Ectodermal cell (in vitro differentiated cells): ENCODE measurements at regions not wholly inside any gene's neighbourhood (a gene's known extent, or its start where the extent isn't known, plus 50 kb on each side); places are given as distances from the start of the nearest gene placed in this dataset.

Source experiments
- H3K27ac ChIP-seq: 2 replicates; pipeline ENCODE4 v1.7.0; 2013; ENCODE audit warnings: mild to moderate bottlenecking, low read depth, low read length; ENCODE audit not compliant: insufficient read depth, poor library complexity, severe bottlenecking
- H3K27me3 ChIP-seq: 2 replicates; pipeline ENCODE4 v1.7.0; 2013; ENCODE audit warnings: mild to moderate bottlenecking, low read length; ENCODE audit not compliant: insufficient read depth, control insufficient read depth, poor library complexity, severe bottlenecking
- H3K36me3 ChIP-seq: one replicate; pipeline ENCODE4 v1.7.0; 2013; ENCODE audit warnings: low read length; ENCODE audit not compliant: control insufficient read depth, insufficient read depth
- H3K4me1 ChIP-seq: one replicate; pipeline ENCODE4 v1.7.0; 2013; ENCODE audit warnings: low read length; ENCODE audit not compliant: control insufficient read depth, insufficient read depth
- H3K4me3 ChIP-seq: 2 replicates; pipeline ENCODE4 v1.7.0; 2013; ENCODE audit warnings: low read depth, low read length, control low read depth; ENCODE audit not compliant: insufficient read depth
- H3K9me3 ChIP-seq: 2 replicates; pipeline ENCODE4 v1.7.0; 2013; ENCODE audit warnings: mild to moderate bottlenecking, low read length, moderate library complexity; ENCODE audit not compliant: control insufficient read depth
- WGBS, 2 experiments: methylation state at CpG; one replicate each; pipeline ENCODE4 v1.1.7; 2013; ENCODE audit warnings: missing lambda C conversion rate in 2 of 2; 5-methylcytosine and 5-hydroxymethylcytosine counted together

- Histone ChIP-seq H3K36me3 (no peaks in the 10 kb centered on the region), H3K9me3 (no peaks in the 10 kb centered on the region), H3K4me1 (no peaks in the 10 kb centered on the region), H3K27me3 (no peaks in the 10 kb centered on the region), H3K4me3 (no peak overlapping the region), H3K27ac (no peak overlapping the region)
- WGBS, 2 experiments = 85 to 88% methylated on average over 2 of the region's 2 CpGs
Observed at GRCh38 chr2:82803307-82803706, 1655.8 kb downstream of the SUCLG1 start.

GRCh38 chr2:82797469-82797868 is 1661.6 kb downstream of the SUCLG1 start:
- Histone ChIP-seq H3K27ac (no peak overlapping the region), H3K4me3 (no peak overlapping the region)
- 87 to 100% methylated on average over 2 of the region's 3 CpGs for WGBS, 2 experiments

GRCh38 chr2:82796132-82796531 is 1662.9 kb downstream of the SUCLG1 start:
- Histone ChIP-seq H3K9me3 (no peaks in the 10 kb centered on the region), H3K36me3 (no peaks in the 10 kb centered on the region), H3K4me3 (no peak overlapping the region), H3K27me3 (no peaks in the 10 kb centered on the region), H3K27ac (no peak overlapping the region), H3K4me1 (no peaks in the 10 kb centered on the region)
- WGBS, 2 experiments = 80 to 100% methylated on average over 1 of the region's 1 CpG

More at GRCh38 chr2:82797469-82797868, 1661.6 kb downstream of the SUCLG1 start:
- Histone ChIP-seq H3K27me3 (no peaks in the 10 kb centered on the region), H3K4me1 (no peaks in the 10 kb centered on the region), H3K9me3 (no peaks in the 10 kb centered on the region), H3K36me3 (no peaks in the 10 kb centered on the region)

- Histone ChIP-seq H3K4me3 (no peak overlapping the region), H3K4me1 (no peaks in the 10 kb centered on the region), H3K27ac (no peak overlapping the region), H3K36me3 (no peaks in the 10 kb centered on the region), H3K9me3 (no peaks in the 10 kb centered on the region), H3K27me3 (no peaks in the 10 kb centered on the region)
- no CpG with 5 or more reads among the region's 3 CpGs for WGBS, 2 experiments
Observed at GRCh38 chr2:82795446-82795845, 1663.6 kb downstream of the SUCLG1 start.

DNA sequence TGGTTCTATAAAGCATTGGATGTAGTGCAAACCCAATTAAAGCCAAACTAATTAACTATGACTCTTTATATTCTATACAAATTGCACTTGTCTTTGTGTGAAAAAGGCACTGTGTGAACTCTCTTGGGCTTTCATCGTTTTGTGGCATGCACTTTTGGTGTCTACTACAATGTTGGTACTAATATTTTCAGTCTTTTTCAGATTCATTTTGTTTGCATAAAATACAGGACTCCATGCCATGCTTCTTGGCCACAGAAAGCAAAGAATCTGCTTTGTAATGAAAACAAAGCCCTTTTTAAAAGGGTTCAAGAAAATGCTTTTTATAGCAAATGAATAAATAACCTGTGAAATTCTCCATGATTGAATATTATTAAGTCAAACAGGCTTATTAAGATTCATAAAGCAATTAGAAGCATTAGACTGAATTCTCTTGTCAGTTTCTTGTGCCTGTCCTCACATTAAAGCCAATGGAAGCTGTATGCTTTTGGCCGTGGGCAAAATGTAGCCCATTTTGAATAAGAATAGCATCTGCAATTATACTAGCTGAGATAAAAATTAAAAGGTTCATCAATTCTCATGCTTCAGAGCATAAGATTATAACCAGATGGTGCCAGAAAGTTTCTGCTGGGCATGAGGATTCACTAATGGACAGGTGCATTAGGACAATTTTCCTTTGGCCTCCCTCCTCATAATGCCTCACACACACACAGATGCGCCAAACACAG is 1665.2 kb downstream of the SUCLG1 start:
- Histone ChIP-seq H3K27ac (no peak overlapping the region), H3K27me3 (no peaks in the 10 kb centered on the region), H3K9me3 (no peaks in the 10 kb centered on the region), H3K4me3 (no peak overlapping the region), H3K4me1 (no peaks in the 10 kb centered on the region), H3K36me3 (no peaks in the 10 kb centered on the region)
- 90 to 91% methylated on average over 2 to 3 of the region's 3 CpGs for WGBS, 2 experiments

- Histone ChIP-seq H3K9me3 (no peaks in the 10 kb centered on the region), H3K36me3 (no peaks in the 10 kb centered on the region), H3K4me1 (no peaks in the 10 kb centered on the region), H3K27me3 (no peaks in the 10 kb centered on the region), H3K4me3 (no peak overlapping the region), H3K27ac (no peak overlapping the region)
- 95 to 96% methylated on average over 5 of the region's 5 CpGs for WGBS, 2 experiments
Observed at GRCh38 chr2:82792316-82792715, 1666.8 kb downstream of the SUCLG1 start.

DNA sequence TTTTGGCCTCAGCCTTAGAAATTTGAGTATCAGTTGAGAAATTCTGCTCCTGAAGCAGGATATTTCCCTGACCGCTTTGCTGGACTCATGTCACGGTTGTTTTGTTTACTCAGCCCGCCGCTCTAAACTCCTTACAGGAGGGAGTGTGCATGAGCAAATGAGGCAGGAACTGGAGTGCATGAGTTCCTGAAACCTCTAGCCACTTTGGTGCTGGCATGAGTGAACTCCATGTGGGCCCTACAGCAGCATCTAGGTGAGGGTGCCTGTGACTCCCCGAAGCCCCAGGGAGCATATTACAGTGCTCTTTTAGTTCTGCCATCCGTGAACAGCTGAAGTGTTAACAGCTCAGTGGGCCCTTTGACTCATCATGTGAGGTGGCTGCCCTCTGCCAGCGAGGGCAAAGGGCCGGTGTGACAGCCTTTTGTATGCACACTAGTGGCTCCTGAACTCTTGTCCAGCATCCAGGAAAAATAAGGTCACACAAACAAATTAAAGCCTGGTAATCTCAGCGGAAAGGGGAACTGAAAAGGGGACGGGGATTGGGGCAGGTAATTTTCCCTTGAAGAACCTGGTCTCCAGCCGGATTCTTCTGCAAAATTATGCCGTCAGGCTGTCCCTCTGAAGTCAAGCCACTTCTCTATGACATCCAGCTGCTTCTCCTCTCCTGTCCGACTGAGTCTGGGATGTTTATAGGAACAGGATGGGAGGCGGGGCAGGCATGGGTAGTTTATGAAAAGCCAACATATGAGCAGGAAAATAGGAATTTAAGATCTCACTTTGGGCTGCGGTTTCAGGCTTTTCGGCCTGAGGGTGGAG is 1668.7 kb downstream of the SUCLG1 start:
- H3K27ac ChIP-seq = no peak overlapping the region
- H3K9me3 ChIP-seq = no peaks in the 10 kb centered on the region
- no peaks in the 10 kb centered on the region for H3K4me1 ChIP-seq
- no peaks in the 10 kb centered on the region for H3K36me3 ChIP-seq
- H3K4me3 ChIP-seq = no peak overlapping the region
- 90 to 91% methylated on average over 16 of the region's 16 CpGs for WGBS, 2 experiments
- H3K27me3 ChIP-seq = no peaks in the 10 kb centered on the region

- WGBS, 2 experiments = 90 to 94% methylated on average over 2 of the region's 2 CpGs
Observed at GRCh38 chr2:82789851-82790205, 1669.3 kb downstream of the SUCLG1 start.

DNA sequence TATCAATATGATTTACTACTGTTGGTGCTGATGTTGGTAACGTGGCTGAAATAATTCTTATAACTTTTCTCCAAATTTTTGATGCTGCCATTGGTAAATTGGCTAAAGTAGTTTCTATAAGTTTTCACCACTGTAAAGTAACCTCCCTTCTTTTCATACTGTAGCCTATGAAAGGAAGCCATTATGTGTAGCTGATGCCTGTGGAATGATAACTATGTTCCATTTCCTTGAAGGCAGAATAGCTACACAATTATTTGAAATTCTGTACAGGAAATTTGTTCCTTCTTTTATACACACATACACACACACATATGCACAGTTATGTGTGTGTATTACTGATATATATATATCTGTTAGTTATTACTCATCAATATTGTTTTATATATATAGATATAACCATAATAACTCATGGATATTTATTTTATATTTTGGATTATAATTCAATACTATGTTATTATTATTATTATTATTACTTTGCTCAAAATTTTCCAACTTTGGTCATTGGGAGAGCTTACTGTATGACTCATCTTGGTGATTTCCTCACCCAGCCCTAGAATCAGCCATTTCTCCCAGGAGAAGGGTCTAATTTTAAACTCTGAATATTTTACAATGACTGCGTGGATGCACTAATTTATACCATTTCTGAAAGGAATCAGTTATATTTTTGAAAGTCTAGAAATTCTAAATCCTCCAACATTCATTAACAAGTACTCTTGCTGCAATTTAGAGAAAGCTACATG is 1677.7 kb downstream of the SUCLG1 start:
- WGBS, 2 experiments = no CpG with 5 or more reads among the region's 2 CpGs
- Histone ChIP-seq H3K27me3 (no peaks in the 10 kb centered on the region), H3K27ac (no peak overlapping the region), H3K4me3 (no peak overlapping the region), H3K36me3 (no peaks in the 10 kb centered on the region), H3K4me1 (no peaks in the 10 kb centered on the region), H3K9me3 (no peaks in the 10 kb centered on the region)

More at GRCh38 chr2:82789851-82790205, 1669.3 kb downstream of the SUCLG1 start:
- Histone ChIP-seq H3K27ac (no peak overlapping the region), H3K4me3 (no peak overlapping the region), H3K9me3 (no peaks in the 10 kb centered on the region), H3K4me1 (no peaks in the 10 kb centered on the region), H3K27me3 (no peaks in the 10 kb centered on the region), H3K36me3 (no peaks in the 10 kb centered on the region)

- 95 to 96% methylated on average over 7 of the region's 7 CpGs for WGBS, 2 experiments
- Histone ChIP-seq H3K9me3 (no peaks in the 10 kb centered on the region), H3K4me3 (no peak overlapping the region), H3K27ac (no peak overlapping the region), H3K36me3 (no peaks in the 10 kb centered on the region), H3K4me1 (no peaks in the 10 kb centered on the region), H3K27me3 (no peaks in the 10 kb centered on the region)
Observed at GRCh38 chr2:82780050-82780449, 1679.0 kb downstream of the SUCLG1 start.
